ENCODE measurements at regions not wholly inside any gene's neighbourhood (a gene's known extent, or its start where the extent isn't known, plus 50 kb on each side); places are given as distances from the start of the nearest gene placed in this dataset.
"Not testable (repeated sequence)": the region's sequence is repeated elsewhere in the genome, so short reads cannot be mapped to it uniquely, and the experiment has no call there.

- not testable (repeated sequence) for DNase-seq
Measured at GRCh38 chr2:89876878-89877277, 1185.4 kb downstream of the RPIA start.

GRCh38 chr2:89882880-89883279 lies 1191.4 kb downstream of the RPIA start:
- DNase-seq: not testable (repeated sequence)

- not testable (repeated sequence) for DNase-seq
Measured at GRCh38 chr2:89883624-89884023, 1192.2 kb downstream of the RPIA start.

- DNase-seq: not testable (repeated sequence)
Measured at GRCh38 chr2:89885071-89885470, 1193.6 kb downstream of the RPIA start.

GRCh38 chr2:89888693-89889092 lies 1197.2 kb downstream of the RPIA start:
- not testable (repeated sequence) for DNase-seq

GRCh38 chr2:89890185-89890773 lies 1198.8 kb downstream of the RPIA start:
- not testable (repeated sequence) for DNase-seq

- DNase-seq: not testable (repeated sequence)
Measured at GRCh38 chr2:89894988-89895387, 1203.5 kb downstream of the RPIA start.

GRCh38 chr2:89895629-89896028 lies 1204.2 kb downstream of the RPIA start:
- DNase-seq: not testable (repeated sequence)

- not testable (repeated sequence) for DNase-seq
Measured at GRCh38 chr2:89927018-89927417, 1235.5 kb downstream of the RPIA start.

- not testable (repeated sequence) for DNase-seq
Measured at GRCh38 chr2:89935436-89935835, 1244.0 kb downstream of the RPIA start.

GRCh38 chr2:89936011-89936410 lies 1244.5 kb downstream of the RPIA start:
- DNase-seq: not testable (repeated sequence)

GRCh38 chr2:89936559-89936958 lies 1245.1 kb downstream of the RPIA start:
- DNase-seq: not testable (repeated sequence)

- not testable (repeated sequence) for DNase-seq
Measured at GRCh38 chr2:89938756-89939155, 1247.3 kb downstream of the RPIA start.

- DNase-seq: not testable (repeated sequence)
Measured at GRCh38 chr2:89944267-89944666, 1252.8 kb downstream of the RPIA start.

- DNase-seq: not testable (repeated sequence)
Measured at GRCh38 chr2:89945004-89945616, 1253.6 kb downstream of the RPIA start.

GRCh38 chr2:89947208-89947815 lies 1255.8 kb downstream of the RPIA start:
- not testable (repeated sequence) for DNase-seq

- not testable (repeated sequence) for DNase-seq
Measured at GRCh38 chr2:89948102-89948501, 1256.6 kb downstream of the RPIA start.

- DNase-seq: not testable (repeated sequence)
Measured at GRCh38 chr2:89950807-89951206, 1259.3 kb downstream of the RPIA start.

GRCh38 chr2:89957236-89957635 lies 1265.8 kb downstream of the RPIA start:
- DNase-seq: peak; percentile 1

GRCh38 chr2:89959729-89960378 lies 1268.4 kb downstream of the RPIA start:
- DNase-seq: not testable (repeated sequence)

GRCh38 chr2:89960570-89960969 lies 1269.1 kb downstream of the RPIA start:
- not testable (repeated sequence) for DNase-seq

GRCh38 chr2:89968567-89968966 lies 1277.1 kb downstream of the RPIA start:
- DNase-seq: not testable (repeated sequence)

- DNase-seq: not testable (repeated sequence)
Measured at GRCh38 chr2:89969190-89969589, 1277.7 kb downstream of the RPIA start.

- not testable (repeated sequence) for DNase-seq
Measured at GRCh38 chr2:89973849-89974248, 1282.4 kb downstream of the RPIA start.

Data from OCI-M1 (cell line).